H1 (cell line): ENCODE measurements at regions not wholly inside any gene's neighbourhood (a gene's known extent, or its start where the extent isn't known, plus 50 kb on each side); places are given as distances from the start of the nearest gene placed in this dataset.

Experiments
- CTCF ChIA-PET: fragments of 300-600 bp; sonication (Branson Sonifier 250); formaldehyde crosslinking; loops from one replicate; lab custom pipeline; 2021; ENCODE audit not compliant: partially characterized antibody; lab: Charles Lee
- POLR2A ChIA-PET: fragments of 300-600 bp; sonication (Branson Sonifier 250); formaldehyde crosslinking; loops from one replicate; lab custom pipeline; 2021; ENCODE audit warnings: inconsistent platforms; ENCODE audit not compliant: partially characterized antibody; lab: Charles Lee
- DNase-seq, 2 experiments: peaks; one replicate each; pipeline versions ENCODE4 v3.0.0 to v3.0.0-alpha.2; 2010 to 2022; ENCODE audit warnings: low spot score in 2 of 2, low read depth in 1 of 2, mixed read lengths in 1 of 2
- FAIRE-seq: peaks from 2 replicates; lab custom pipeline; 2011; peaks lifted over from hg19 to GRCh38; lab: Jason Lieb, UNC
- H2AFZ ChIP-seq: 2 replicates; pipeline ENCODE4 v1.8.1; 2012; ENCODE audit warnings: low read length, inconsistent platforms
- H2AK5ac ChIP-seq: 2 replicates; pipeline ENCODE4 v1.6.1; 2013; ENCODE audit warnings: low read depth, low read length
- H2BK120ac ChIP-seq: replicated peaks from 2 replicates; pipeline ENCODE3; 2013; ENCODE audit warnings: low read depth, low read length, inconsistent platforms
- H2BK12ac ChIP-seq: 2 replicates; pipeline ENCODE4 v1.6.1; 2013; ENCODE audit warnings: low read depth, low read length
- H2BK15ac ChIP-seq: 2 replicates; pipeline ENCODE4 v1.6.1; 2013; ENCODE audit warnings: low read length
- H2BK20ac ChIP-seq: 2 replicates; pipeline ENCODE4 v1.6.1; 2013; ENCODE audit warnings: low read length
- H2BK5ac ChIP-seq: 2 replicates; pipeline ENCODE4 v1.6.1; 2013; ENCODE audit warnings: low read depth, low read length
- H3K14ac ChIP-seq: 2 replicates; pipeline ENCODE4 v1.6.1; 2013; ENCODE audit warnings: inconsistent platforms; ENCODE audit not compliant: insufficient read length
- H3K18ac ChIP-seq: 2 replicates; pipeline ENCODE4 v1.6.1; 2013; ENCODE audit warnings: low read length; ENCODE audit errors: extremely low read depth
- H3K23ac ChIP-seq: 2 replicates; pipeline ENCODE4 v1.6.1; 2013; ENCODE audit warnings: inconsistent platforms; ENCODE audit not compliant: insufficient read length
- H3K23me2 ChIP-seq: 2 replicates; pipeline ENCODE4 v1.6.1; 2013; ENCODE audit warnings: low read depth, low read length
- H3K27ac ChIP-seq: 2 replicates; pipeline ENCODE4 v1.6.1; 2011; ENCODE audit warnings: low read depth, low read length, inconsistent platforms
- H3K27me3 ChIP-seq, 4 experiments: replicated peaks in 1 of 4; 1 replicate in 1 of 4; 2 replicates in 3 of 4; pipeline versions ENCODE4 v1.6.1 to v1.8.1; 2011 to 2013; ENCODE audit warnings: low read length in 3 of 4, mild to moderate bottlenecking in 3 of 4, inconsistent platforms in 2 of 4, mixed read lengths in 2 of 4, moderate library complexity in 1 of 4; ENCODE audit not compliant: control insufficient read depth in 3 of 4, insufficient read depth in 3 of 4; ENCODE audit errors: extremely low read depth in 1 of 4
- H3K36me3 ChIP-seq, 4 experiments: 2 replicates each; pipeline versions ENCODE4 v1.6.1 to v1.8.1; 2011 to 2013; ENCODE audit warnings: mild to moderate bottlenecking in 4 of 4, low read length in 3 of 4, moderate library complexity in 2 of 4, control low read depth in 1 of 4, inconsistent platforms in 1 of 4; ENCODE audit not compliant: insufficient read depth in 4 of 4, control insufficient read depth in 2 of 4
- H3K4ac ChIP-seq: replicated peaks from 2 replicates; pipeline ENCODE3; 2013; ENCODE audit warnings: low read length, low read depth, mixed read lengths, inconsistent platforms; ENCODE audit not compliant: insufficient read length
- H3K4me1 ChIP-seq, 4 experiments: replicated peaks in 1 of 4; 1 replicate in 1 of 4; 2 replicates in 3 of 4; pipeline versions ENCODE4 v1.6.1 to v1.8.1; 2011 to 2013; ENCODE audit warnings: low read length in 3 of 4, inconsistent platforms in 2 of 4, mixed read lengths in 1 of 4; ENCODE audit not compliant: insufficient read depth in 4 of 4, control insufficient read depth in 3 of 4
- H3K4me2 ChIP-seq, 2 experiments: 2 replicates each; pipeline versions ENCODE4 v1.6.1 to v1.8.1; 2011 to 2013; ENCODE audit warnings: low read depth in 2 of 2, low read length in 2 of 2, control low read depth in 1 of 2, inconsistent platforms in 1 of 2, mild to moderate bottlenecking in 1 of 2; ENCODE audit not compliant: insufficient read depth in 1 of 2
- H3K4me3 ChIP-seq, 4 experiments: fragments of 200-600, 300-600 bp in 1 of 4; sonication (generic), shearing (Covaris generic), sonication (Bioruptor Twin) in 1 of 4; 2 replicates each; pipeline versions ENCODE4 v1.5.1 to v1.8.1; 2011 to 2016; ENCODE audit warnings: low read length in 4 of 4, low read depth in 3 of 4, control low read depth in 2 of 4, inconsistent platforms in 2 of 4, mild to moderate bottlenecking in 2 of 4, mixed read lengths in 1 of 4, moderate library complexity in 1 of 4; ENCODE audit not compliant: insufficient read depth in 2 of 4; ENCODE audit errors: extremely low read depth in 1 of 4
- H3K56ac ChIP-seq: replicated peaks from 2 replicates; pipeline ENCODE3; 2013; ENCODE audit warnings: low read depth, mild to moderate bottlenecking, mixed read lengths, low read length, inconsistent platforms; ENCODE audit not compliant: insufficient read length
- H3K79me1 ChIP-seq: 2 replicates; pipeline ENCODE4 v1.6.1; 2013; ENCODE audit warnings: low read depth, low read length, control low read depth
- H3K79me2 ChIP-seq, 2 experiments: 2 replicates each; pipeline versions ENCODE4 v1.6.1 to v1.8.1; 2012 to 2013; ENCODE audit warnings: low read length in 2 of 2, mild to moderate bottlenecking in 2 of 2, inconsistent platforms in 1 of 2; ENCODE audit not compliant: insufficient read depth in 2 of 2, control insufficient read depth in 1 of 2
- H3K9ac ChIP-seq, 4 experiments: replicated peaks in 1 of 4; 1 replicate in 1 of 4; 2 replicates in 3 of 4; pipeline versions ENCODE4 v1.6.1 to v1.8.1; 2011 to 2013; ENCODE audit warnings: low read depth in 3 of 4, low read length in 3 of 4, control low read depth in 2 of 4, mild to moderate bottlenecking in 2 of 4, moderate library complexity in 2 of 4, inconsistent platforms in 1 of 4; ENCODE audit errors: extremely low read depth in 1 of 4
- H3K9me3 ChIP-seq, 2 experiments: 2 replicates each; pipeline versions ENCODE4 v1.6.1 to v1.8.1; 2012 to 2013; ENCODE audit warnings: mild to moderate bottlenecking in 2 of 2, moderate library complexity in 2 of 2, control low read depth in 1 of 2, inconsistent platforms in 1 of 2, low read depth in 1 of 2, low read length in 1 of 2, mixed read lengths in 1 of 2; ENCODE audit not compliant: insufficient read depth in 2 of 2
- H4K20me1 ChIP-seq, 2 experiments: replicated peaks in 1 of 2; 2 replicates each; pipeline versions ENCODE3 to v1.8.1; 2011 to 2013; ENCODE audit warnings: inconsistent platforms in 2 of 2, low read length in 2 of 2, mild to moderate bottlenecking in 1 of 2; ENCODE audit not compliant: insufficient read depth in 2 of 2, control insufficient read depth in 1 of 2
- H4K5ac ChIP-seq: 2 replicates; pipeline ENCODE4 v1.6.1; 2013; ENCODE audit warnings: low read length, low read depth, mixed read lengths, inconsistent platforms; ENCODE audit not compliant: insufficient read length
- H4K8ac ChIP-seq: 2 replicates; pipeline ENCODE4 v1.8.0; 2013; ENCODE audit warnings: mild to moderate bottlenecking, moderate library complexity, low read length, inconsistent platforms; ENCODE audit not compliant: insufficient read depth; ENCODE audit errors: extremely low read depth
- H4K91ac ChIP-seq: replicated peaks from 2 replicates; pipeline ENCODE3; 2013; ENCODE audit warnings: low read length, mixed read lengths, inconsistent platforms; ENCODE audit not compliant: insufficient read length
- CBX5 ChIP-seq: fragments of 300-800, 300-1000 bp; sonication (generic); IDR thresholded peaks from 2 replicates; pipeline ENCODE4 v1.7.1; 2016; ENCODE audit warnings: antibody characterized with exemption, low read length, low read depth
- CBX8 ChIP-seq: fragments of 300-800, 300-1000 bp; sonication (generic); IDR thresholded peaks from 2 replicates; pipeline ENCODE4 v1.7.1; 2016; ENCODE audit warnings: low read depth, low read length, borderline replicate concordance
- CHD2 ChIP-seq: IDR thresholded peaks from 2 replicates; pipeline ENCODE4 v1.6.1; 2012; ENCODE audit warnings: low read length, improper control_type of control experiment
- EZH2 ChIP-seq: fragments of 200-600 bp; sonication (generic); IDR thresholded peaks from 2 replicates; pipeline ENCODE4 v1.7.1; 2012; ENCODE audit warnings: low read depth, mild to moderate bottlenecking, moderate library complexity, low read length, inconsistent platforms; ENCODE audit not compliant: severe bottlenecking
- RNF2 ChIP-seq: fragments of 200-900, 300-1000 bp; sonication (generic); IDR thresholded peaks from 2 replicates; pipeline ENCODE4 v1.7.1; 2016; ENCODE audit warnings: borderline replicate concordance, low read depth, mild to moderate bottlenecking, antibody characterized with exemption, low read length; ENCODE audit not compliant: poor library complexity, severe bottlenecking; ENCODE audit errors: missing control alignments
- RXRA ChIP-seq: IDR thresholded peaks from 2 replicates; pipeline ENCODE4 v1.6.1; 2011; ENCODE audit warnings: low read depth, mild to moderate bottlenecking, low read length, moderate library complexity; ENCODE audit not compliant: insufficient read depth
- SIN3A ChIP-seq, 2 experiments: IDR thresholded peaks in 1 of 2; conservative IDR thresholded peaks in 1 of 2; 2 replicates each; pipeline ENCODE4 v1.6.1; 2011 to 2012; ENCODE audit warnings: low read length in 2 of 2, improper control_type of control experiment in 1 of 2, low read depth in 1 of 2, mild to moderate bottlenecking in 1 of 2
- SRF ChIP-seq: IDR thresholded peaks from 2 replicates; pipeline ENCODE4 v1.6.1; 2011; ENCODE audit warnings: mild to moderate bottlenecking, low read depth, low read length, moderate library complexity
- USF2 ChIP-seq: IDR thresholded peaks from 2 replicates; pipeline ENCODE4 v1.6.1; 2011; ENCODE audit warnings: low read length, improper control_type of control experiment
- WGBS, 2 experiments: shearing (Covaris generic) in 1 of 2; methylation state at CpG; one replicate each; pipeline versions ENCODE4 v1.1.6 to v1.1.7; 2013 to 2015; ENCODE audit warnings: low lambda C conversion rate in 2 of 2, mixed read lengths in 2 of 2, inconsistent platforms in 1 of 2, low coverage in 1 of 2, missing lambda C conversion rate in 1 of 2; ENCODE audit not compliant: insufficient replicate concordance in 2 of 2, insufficient coverage in 1 of 2, insufficient read length in 1 of 2; ENCODE audit errors: extremely low coverage in 1 of 2, missing lambda C conversion rate in 1 of 2; 5-methylcytosine and 5-hydroxymethylcytosine counted together
- TF ChIP-seq, protein P1 (sequence below), 3 experiments: IDR thresholded peaks; 1 replicate in 2 of 3; 2 replicates in 1 of 3; pipeline versions ENCODE4 v1.5.1 to v1.6.1; 2011; ENCODE audit warnings: low read length in 3 of 3, mild to moderate bottlenecking in 3 of 3, inconsistent platforms in 2 of 3, low read depth in 1 of 3, moderate library complexity in 1 of 3; ENCODE audit not compliant: insufficient read depth in 1 of 3; ENCODE audit errors: control extremely low read depth in 1 of 3

GRCh38 chr2:145702305-145702704 is 1182.4 kb upstream of the ZEB2 start:
- H2AK5ac ChIP-seq: no peak overlapping the region
- no peak overlapping the region for H2BK12ac ChIP-seq
- no peak overlapping the region for H2BK20ac ChIP-seq
- H3K23ac ChIP-seq: no peak overlapping the region
- no peaks in the 10 kb centered on the region for H3K4me1 ChIP-seq
- no peaks in the 10 kb centered on the region for H3K27me3 ChIP-seq
- no peak overlapping the region for H3K4me3 ChIP-seq
- H3K9me3 ChIP-seq: no peaks in the 10 kb centered on the region
- no peak overlapping the region for H3K4me2 ChIP-seq
- H3K9ac ChIP-seq: no peak overlapping the region
- H3K4ac ChIP-seq: no peak overlapping the region
- no peak overlapping the region for H3K18ac ChIP-seq
- ChIA-PET POLR2A (no interaction called here), CTCF (interaction anchor here (1.3 kb wide), 1 partner anchor 50 kb away, joined by 3 read pairs; no protein-coding TSS in a partner anchor)
- TF ChIP-seq, protein P1, sequence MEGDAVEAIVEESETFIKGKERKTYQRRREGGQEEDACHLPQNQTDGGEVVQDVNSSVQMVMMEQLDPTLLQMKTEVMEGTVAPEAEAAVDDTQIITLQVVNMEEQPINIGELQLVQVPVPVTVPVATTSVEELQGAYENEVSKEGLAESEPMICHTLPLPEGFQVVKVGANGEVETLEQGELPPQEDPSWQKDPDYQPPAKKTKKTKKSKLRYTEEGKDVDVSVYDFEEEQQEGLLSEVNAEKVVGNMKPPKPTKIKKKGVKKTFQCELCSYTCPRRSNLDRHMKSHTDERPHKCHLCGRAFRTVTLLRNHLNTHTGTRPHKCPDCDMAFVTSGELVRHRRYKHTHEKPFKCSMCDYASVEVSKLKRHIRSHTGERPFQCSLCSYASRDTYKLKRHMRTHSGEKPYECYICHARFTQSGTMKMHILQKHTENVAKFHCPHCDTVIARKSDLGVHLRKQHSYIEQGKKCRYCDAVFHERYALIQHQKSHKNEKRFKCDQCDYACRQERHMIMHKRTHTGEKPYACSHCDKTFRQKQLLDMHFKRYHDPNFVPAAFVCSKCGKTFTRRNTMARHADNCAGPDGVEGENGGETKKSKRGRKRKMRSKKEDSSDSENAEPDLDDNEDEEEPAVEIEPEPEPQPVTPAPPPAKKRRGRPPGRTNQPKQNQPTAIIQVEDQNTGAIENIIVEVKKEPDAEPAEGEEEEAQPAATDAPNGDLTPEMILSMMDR (IDR thresholded peaks at IDR 0.05; ENCODE audit: control extremely low read depth in 1 of 3, insufficient read depth in 1 of 3, low read depth in 1 of 3, low read length in 3 of 3): no peak
- TF ChIP-seq SIN3A (conservative IDR thresholded peaks at IDR 0.05 in 1 of 2, IDR thresholded peaks at IDR 0.05 in 1 of 2; ENCODE audit: low read depth in 1 of 2, low read length in 2 of 2) (no peak), CHD2 (no peak), CBX8 (no peak), SRF (no peak), CBX5 (no peak), RNF2 (no peak), USF2 (no peak), RXRA (no peak), EZH2 (no peak)
- FAIRE-seq (no peak), DNase-seq (no peak)
- H3K23me2 ChIP-seq: no peaks in the 10 kb centered on the region
- H3K79me2 ChIP-seq: no peaks in the 10 kb centered on the region
- H4K5ac ChIP-seq: no peak overlapping the region
- H2BK120ac ChIP-seq: no peak overlapping the region
- 86% methylated on average over 1 of the region's 1 CpG; no CpG with 5 or more reads in 1 of the 2 experiments for WGBS, 2 experiments
- no peak overlapping the region for H3K56ac ChIP-seq
- no peak overlapping the region for H2AFZ ChIP-seq
- H2BK15ac ChIP-seq: no peak overlapping the region
- no peak overlapping the region for H4K91ac ChIP-seq
- H3K27ac ChIP-seq: no peak overlapping the region
- H3K14ac ChIP-seq: no peak overlapping the region
- H2BK5ac ChIP-seq: no peak overlapping the region
- H4K20me1 ChIP-seq: no peaks in the 10 kb centered on the region
- no peak overlapping the region for H4K8ac ChIP-seq
- no peaks in the 10 kb centered on the region for H3K36me3 ChIP-seq
- H3K79me1 ChIP-seq: no peaks in the 10 kb centered on the region
